Cardiac muscle cell (in vitro differentiated cells and primary cell): ENCODE measurements at regions not wholly inside any gene's neighbourhood (a gene's known extent, or its start where the extent isn't known, plus 50 kb on each side); places are given as distances from the start of the nearest gene placed in this dataset.
A peak's percentile ranks its signal among the peaks of the same experiment; 100 is the strongest.

Experiments used
- DNase-seq, 2 donors: peaks; one replicate each; pipeline versions ENCODE4 v3.0.0 to v3.0.0-alpha.2; 2010 to 2017; ENCODE audit warnings: low read depth in 1 of 2, low spot score in 1 of 2
- H3K27ac ChIP-seq: fragments of 200-600 bp; sonication (generic); 2 replicates; pipeline ENCODE4 v1.5.1; 2016
- H3K27me3 ChIP-seq: fragments of 200-600 bp; sonication (generic); 2 replicates; pipeline ENCODE4 v1.6.0; 2016; ENCODE audit warnings: control low read depth
- H3K36me3 ChIP-seq: fragments of 200-600 bp; sonication (generic); 2 replicates; pipeline ENCODE4 v1.5.1; 2016; ENCODE audit warnings: control low read depth
- H3K4me1 ChIP-seq: fragments of 200-600 bp; sonication (generic); 2 replicates; pipeline ENCODE4 v1.8.1; 2017; ENCODE audit warnings: low read depth, mild to moderate bottlenecking, mixed run types
- H3K4me3 ChIP-seq: fragments of 200-600 bp; sonication (generic); 2 replicates; pipeline ENCODE4 v1.5.1; 2016; ENCODE audit warnings: mild to moderate bottlenecking
- H3K9me3 ChIP-seq: fragments of 200-600 bp; sonication (generic); 2 replicates; pipeline ENCODE4 v1.5.1; 2017; ENCODE audit warnings: low read depth, mild to moderate bottlenecking, control low read depth
- TF ChIP-seq, protein P1 (sequence below): IDR thresholded peaks from 2 replicates; pipeline ENCODE4 v1.5.1; 2012; ENCODE audit warnings: low read depth, mild to moderate bottlenecking, low read length

DNA sequence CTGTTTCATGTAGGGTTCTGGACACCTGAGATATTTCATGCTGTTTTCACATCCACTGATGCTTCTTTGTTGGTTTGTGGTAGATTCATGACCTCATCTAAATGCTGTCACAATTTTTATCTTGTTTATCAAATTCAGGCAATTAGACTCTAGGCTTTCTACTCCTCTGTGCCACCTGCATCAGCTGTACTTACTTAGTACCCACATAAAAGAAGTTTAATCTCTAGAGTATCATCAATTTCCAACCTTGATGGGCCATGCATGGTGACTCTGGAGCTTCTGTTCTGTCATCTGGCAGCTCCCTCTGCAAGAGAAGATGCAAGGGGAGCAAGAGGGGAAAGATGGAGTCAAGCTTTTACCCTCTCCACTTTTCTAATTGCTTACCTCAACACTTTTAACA lies 195.9 kb upstream of the VWC2 start:
- H3K4me1 ChIP-seq: no peaks in the 10 kb centered on the region
- H3K9me3 ChIP-seq: no peaks in the 10 kb centered on the region
- H3K27me3 ChIP-seq: no peaks in the 10 kb centered on the region
- H3K27ac ChIP-seq: no peak overlapping the region
- TF ChIP-seq, protein P1, sequence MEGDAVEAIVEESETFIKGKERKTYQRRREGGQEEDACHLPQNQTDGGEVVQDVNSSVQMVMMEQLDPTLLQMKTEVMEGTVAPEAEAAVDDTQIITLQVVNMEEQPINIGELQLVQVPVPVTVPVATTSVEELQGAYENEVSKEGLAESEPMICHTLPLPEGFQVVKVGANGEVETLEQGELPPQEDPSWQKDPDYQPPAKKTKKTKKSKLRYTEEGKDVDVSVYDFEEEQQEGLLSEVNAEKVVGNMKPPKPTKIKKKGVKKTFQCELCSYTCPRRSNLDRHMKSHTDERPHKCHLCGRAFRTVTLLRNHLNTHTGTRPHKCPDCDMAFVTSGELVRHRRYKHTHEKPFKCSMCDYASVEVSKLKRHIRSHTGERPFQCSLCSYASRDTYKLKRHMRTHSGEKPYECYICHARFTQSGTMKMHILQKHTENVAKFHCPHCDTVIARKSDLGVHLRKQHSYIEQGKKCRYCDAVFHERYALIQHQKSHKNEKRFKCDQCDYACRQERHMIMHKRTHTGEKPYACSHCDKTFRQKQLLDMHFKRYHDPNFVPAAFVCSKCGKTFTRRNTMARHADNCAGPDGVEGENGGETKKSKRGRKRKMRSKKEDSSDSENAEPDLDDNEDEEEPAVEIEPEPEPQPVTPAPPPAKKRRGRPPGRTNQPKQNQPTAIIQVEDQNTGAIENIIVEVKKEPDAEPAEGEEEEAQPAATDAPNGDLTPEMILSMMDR: no peak
- no peak for DNase-seq
- no peaks in the 10 kb centered on the region for H3K36me3 ChIP-seq
- no peak overlapping the region for H3K4me3 ChIP-seq

DNA sequence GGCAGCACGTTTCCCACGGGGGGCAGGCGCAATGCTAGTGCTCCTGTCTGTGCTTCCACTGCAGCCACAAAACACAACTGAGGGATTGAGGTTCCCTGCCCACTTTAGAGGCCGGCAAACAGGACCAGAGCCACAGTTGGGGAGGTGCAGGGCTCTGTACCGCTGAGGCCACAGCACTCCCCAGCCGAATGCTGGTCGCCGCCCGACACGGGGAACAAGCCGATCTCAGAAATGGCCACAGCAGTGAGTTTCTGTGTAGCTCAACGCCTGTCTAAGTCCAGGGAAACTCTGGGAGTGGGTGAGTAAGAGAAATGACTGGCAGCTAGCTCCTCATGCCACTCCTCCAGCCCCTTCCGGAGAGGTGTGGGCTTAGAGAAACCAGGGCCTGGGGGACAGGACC lies 194.0 kb upstream of the VWC2 start:
- H3K27me3 ChIP-seq: no peaks in the 10 kb centered on the region
- no peak overlapping the region for H3K4me3 ChIP-seq
- TF ChIP-seq, protein P1: no peak
- no peaks in the 10 kb centered on the region for H3K9me3 ChIP-seq
- no peak for DNase-seq
- H3K36me3 ChIP-seq: no peaks in the 10 kb centered on the region
- H3K27ac ChIP-seq: no peak overlapping the region
- no peaks in the 10 kb centered on the region for H3K4me1 ChIP-seq

DNA sequence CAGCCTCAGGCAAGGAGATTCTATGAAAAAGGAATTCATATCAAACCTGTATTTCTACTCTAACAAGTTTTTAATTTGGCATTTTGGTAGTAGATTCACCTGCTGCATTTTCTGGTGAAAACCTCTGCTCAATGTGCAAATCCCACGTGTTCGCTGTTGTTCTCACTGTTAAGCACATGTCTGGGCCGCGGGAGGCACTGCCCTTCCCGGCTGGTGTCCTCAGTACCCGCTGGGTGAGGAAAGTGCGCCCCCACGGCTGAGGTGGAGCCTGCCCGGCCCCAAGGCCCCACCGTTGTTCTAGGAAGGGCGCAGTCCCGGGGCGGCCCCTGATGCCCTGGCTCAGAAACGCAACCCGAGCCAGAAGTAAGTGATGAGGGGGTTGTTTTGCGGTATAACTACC lies 193.4 kb upstream of the VWC2 start:
- Histone ChIP-seq H3K4me3 (no peak overlapping the region), H3K9me3 (no peaks in the 10 kb centered on the region), H3K4me1 (no peaks in the 10 kb centered on the region), H3K27ac (no peak overlapping the region), H3K36me3 (no peaks in the 10 kb centered on the region), H3K27me3 (no peaks in the 10 kb centered on the region)
- peak in 1 of 2 donors; percentile 6 for DNase-seq
- TF ChIP-seq, protein P1: no peak

DNA sequence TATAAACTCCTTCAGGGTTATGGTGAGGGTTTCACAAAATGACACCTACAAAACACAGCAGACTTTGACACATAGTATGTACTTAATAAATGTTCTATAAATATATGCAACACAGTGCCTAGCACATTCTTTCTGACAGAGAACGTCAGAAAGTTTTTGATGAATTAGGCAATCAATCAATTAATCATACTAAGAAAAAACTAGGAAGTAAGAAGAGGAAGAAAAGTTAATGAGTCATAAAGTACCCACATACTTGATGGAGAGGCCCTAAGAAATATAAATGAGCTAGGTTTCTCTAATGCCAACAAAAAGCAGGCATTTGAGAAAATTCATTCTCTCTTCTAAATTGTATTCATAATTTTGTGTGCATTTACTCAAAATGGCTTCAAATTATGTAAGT lies 192.7 kb upstream of the VWC2 start:
- no peak overlapping the region for H3K27ac ChIP-seq
- H3K4me3 ChIP-seq: no peak overlapping the region
- no peaks in the 10 kb centered on the region for H3K4me1 ChIP-seq
- H3K27me3 ChIP-seq: no peaks in the 10 kb centered on the region
- H3K36me3 ChIP-seq: no peaks in the 10 kb centered on the region
- H3K9me3 ChIP-seq: no peaks in the 10 kb centered on the region
- no peak for DNase-seq
- TF ChIP-seq, protein P1: no peak

DNA sequence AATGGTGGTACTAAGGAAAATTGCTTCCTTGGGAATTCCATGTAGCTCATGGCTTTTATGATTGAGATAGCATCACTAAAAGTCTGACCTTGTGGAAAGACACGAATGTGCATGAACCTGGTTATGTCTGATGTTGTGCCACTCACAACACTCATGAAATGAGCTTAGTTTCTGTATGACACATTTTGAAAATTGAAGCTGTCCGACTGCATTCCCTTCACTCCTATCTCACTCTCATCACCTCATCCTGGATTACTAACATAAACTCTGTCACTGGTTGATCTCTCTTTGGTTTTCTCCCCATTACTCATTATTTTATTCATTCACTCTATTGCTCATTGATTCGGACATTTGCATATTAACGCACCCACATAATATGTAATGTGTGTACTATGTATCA lies 190.0 kb upstream of the VWC2 start:
- Histone ChIP-seq H3K4me3 (no peak overlapping the region), H3K9me3 (no peaks in the 10 kb centered on the region), H3K27ac (no peak overlapping the region), H3K27me3 (no peaks in the 10 kb centered on the region), H3K36me3 (no peaks in the 10 kb centered on the region), H3K4me1 (no peaks in the 10 kb centered on the region)
- no peak for DNase-seq
- TF ChIP-seq, protein P1: no peak

DNA sequence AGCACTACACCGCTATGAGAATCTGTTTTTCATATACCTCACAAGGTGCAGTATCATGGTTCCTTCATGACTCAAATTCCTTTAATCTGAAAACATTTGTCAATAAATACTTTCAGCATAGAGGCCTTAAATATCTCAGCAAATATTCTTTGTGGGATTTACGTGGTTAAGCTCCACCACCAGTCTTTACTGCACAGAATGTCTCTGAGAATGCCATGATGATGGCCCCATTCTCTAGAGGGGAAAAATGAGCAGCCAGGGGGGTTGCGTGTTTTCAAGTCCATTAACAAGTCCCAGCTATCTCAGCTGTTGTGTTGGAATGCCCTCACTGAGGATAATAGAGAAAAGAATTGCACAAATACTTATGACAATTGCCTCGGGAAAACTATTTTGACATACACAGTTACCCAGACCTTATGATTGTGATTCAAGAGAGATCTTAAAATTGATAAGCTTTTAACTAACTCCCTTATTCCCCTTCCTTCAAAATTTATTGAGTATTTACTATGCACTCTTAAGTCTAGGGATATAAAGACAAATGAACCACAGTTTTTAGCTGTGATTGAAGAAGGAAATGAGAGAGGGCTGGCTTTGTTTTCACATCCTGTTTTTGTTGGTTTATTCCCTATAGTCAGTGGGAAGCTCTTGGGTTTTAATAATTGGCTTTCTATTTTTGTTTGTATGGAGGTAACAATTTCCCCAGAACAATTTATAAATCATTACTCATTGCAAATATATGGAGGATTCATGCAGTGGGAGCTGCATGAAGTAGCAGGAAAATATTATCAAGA lies 176.5 kb upstream of the VWC2 start:
- Histone ChIP-seq H3K27me3 (no peaks in the 10 kb centered on the region), H3K27ac (no peak overlapping the region), H3K4me1 (no peaks in the 10 kb centered on the region), H3K36me3 (no peaks in the 10 kb centered on the region), H3K9me3 (no peaks in the 10 kb centered on the region), H3K4me3 (no peak overlapping the region)
- DNase-seq: no peak
- TF ChIP-seq, protein P1: no peak
